ENCODE measurements at regions not wholly inside any gene's neighbourhood (a gene's known extent, or its start where the extent isn't known, plus 50 kb on each side); places are given as distances from the start of the nearest gene placed in this dataset.

GRCh38 chr18:40375837-40376236 lies 1579.2 kb upstream of the PIK3C3 start (continued):
- TF ChIP-seq CTCF (IDR thresholded peaks at IDR 0.05; ENCODE audit: control extremely low read depth in 1 of 3, insufficient read depth in 1 of 3, low read depth in 1 of 3, low read length in 3 of 3) (no peak), KDM1A (IDR thresholded peaks at IDR 0.05; ENCODE audit: borderline replicate concordance, low read length) (no peak), JUN (IDR thresholded peaks at IDR 0.05; ENCODE audit: low read depth, low read length) (no peak), SAP30 (IDR thresholded peaks at IDR 0.05; ENCODE audit: insufficient read depth, insufficient replicate concordance, low read length) (no peak), YY1 (IDR thresholded peaks at IDR 0.05; ENCODE audit: low read depth, low read length) (no peak), EGR1 (IDR thresholded peaks at IDR 0.05; ENCODE audit: borderline replicate concordance, low read depth, low read length) (no peak)

Data from H1 (cell line).